ENCODE measurements at regions not wholly inside any gene's neighbourhood (a gene's known extent, or its start where the extent isn't known, plus 50 kb on each side); places are given as distances from the start of the nearest gene placed in this dataset.
"Not testable (repeated sequence)": the region's sequence is repeated elsewhere in the genome, so short reads cannot be mapped to it uniquely, and the experiment has no call there.

DNA sequence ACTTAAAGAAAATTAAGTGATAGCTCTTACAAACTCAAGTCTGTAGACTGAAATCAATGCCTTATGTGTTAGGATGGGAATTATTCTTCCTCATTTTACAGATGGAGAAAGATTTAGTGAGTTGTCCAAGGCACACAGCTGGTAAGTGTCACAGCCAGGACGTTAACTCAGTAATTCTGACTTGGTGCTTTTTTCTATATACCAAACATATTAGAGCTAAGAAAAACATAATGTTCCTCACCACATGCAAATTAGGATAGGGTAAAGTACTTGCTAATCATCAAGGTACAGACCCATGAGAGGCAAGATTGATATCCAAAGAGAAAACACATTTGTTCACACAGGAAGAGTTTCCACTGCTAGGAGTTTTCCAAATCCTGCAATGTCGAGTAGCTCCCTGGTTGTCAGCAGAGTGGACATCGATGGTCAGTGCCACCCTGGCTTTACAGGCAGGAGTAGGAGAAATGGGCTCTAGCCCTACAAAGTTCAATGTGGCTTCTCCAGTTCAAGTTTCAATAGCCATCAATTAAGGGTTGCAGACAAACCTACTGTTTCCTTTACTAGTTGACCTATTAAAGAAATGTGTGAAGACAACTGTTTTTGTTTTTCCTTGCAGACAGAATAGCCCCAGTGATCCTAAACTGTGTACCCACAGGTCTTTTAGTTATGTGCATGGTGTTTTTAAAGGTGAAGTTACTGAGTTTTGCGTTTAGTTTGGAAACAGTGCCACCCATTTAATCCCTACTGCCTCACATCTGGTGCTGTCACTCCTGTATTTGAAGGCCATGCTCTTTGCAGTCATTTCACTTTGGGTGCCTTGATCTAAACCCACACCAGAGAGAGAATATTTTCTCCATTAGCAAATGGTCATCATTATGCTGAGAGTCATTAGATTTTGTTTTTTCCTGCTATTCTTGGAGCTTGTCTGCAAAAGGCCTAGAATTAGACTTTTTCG is 460.8 kb upstream of the SMARCA2 start:
- no peak for DNase-seq (ENCODE audit: low read depth in 2 of 2)

DNA sequence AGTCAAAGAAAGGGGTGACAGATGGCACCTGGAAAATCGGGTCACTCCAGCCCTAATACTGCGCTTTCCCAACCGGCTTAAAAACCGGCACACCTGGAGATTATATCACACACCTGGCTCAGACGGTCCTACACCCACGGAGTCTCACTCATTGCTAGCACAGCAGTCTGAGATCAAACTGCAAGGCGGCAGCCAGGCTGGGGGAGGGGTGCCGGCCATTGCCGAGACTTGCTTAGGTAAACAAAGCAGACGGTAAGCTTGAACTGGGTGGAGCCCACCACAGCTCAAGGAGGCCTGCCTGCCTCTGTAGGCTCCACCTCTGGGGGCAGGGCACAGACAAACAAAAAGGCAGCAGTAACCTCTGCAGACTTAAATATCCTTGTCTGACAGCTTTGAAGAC is 456.5 kb upstream of the SMARCA2 start:
- not testable (repeated sequence) for DNase-seq (ENCODE audit: low read depth in 2 of 2)

DNA sequence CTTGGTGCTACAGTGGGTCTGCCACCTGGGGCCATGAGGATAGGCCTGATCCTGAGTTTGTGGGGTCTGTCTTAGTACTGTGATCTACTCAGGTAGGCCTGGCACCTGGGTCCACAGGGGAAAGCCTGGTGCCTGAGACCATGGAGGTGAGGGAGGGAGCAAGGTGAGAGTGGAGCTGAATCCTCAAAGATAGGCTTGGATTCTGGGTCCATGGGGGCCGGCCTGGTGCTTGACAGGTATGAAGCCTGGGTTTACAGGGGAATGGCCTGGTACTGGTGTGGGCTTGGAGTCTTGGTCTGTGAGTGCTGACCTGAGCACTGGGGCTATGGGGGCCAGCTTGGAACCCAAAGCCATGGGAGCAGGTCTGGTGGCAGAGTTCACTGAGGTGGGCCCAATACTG is 439.2 kb upstream of the SMARCA2 start:
- DNase-seq (ENCODE audit: low read depth in 2 of 2) = no peak

DNA sequence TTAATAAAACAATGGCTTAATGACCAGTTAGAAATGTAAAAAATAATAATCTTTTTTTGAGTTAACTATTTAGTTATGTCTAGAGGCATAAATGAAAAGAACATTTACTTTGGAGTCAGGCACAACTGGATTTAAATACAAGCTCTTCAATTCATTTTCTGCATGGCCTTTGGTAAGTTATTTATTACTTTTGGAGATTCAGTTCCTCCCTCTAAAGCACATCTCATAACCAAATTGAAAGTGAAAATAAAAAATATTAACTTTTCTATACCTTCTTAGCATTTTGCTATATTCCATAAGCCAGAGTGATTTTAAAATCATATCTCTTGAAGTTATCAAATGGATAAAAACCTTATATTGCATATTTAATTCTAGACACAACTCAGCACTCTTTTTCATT is 434.9 kb upstream of the SMARCA2 start:
- DNase-seq (ENCODE audit: low read depth in 2 of 2) = no peak

GRCh38 chr9:1581926-1582325 is 433.2 kb upstream of the SMARCA2 start:
- DNase-seq (ENCODE audit: low read depth in 2 of 2) = no peak

DNA sequence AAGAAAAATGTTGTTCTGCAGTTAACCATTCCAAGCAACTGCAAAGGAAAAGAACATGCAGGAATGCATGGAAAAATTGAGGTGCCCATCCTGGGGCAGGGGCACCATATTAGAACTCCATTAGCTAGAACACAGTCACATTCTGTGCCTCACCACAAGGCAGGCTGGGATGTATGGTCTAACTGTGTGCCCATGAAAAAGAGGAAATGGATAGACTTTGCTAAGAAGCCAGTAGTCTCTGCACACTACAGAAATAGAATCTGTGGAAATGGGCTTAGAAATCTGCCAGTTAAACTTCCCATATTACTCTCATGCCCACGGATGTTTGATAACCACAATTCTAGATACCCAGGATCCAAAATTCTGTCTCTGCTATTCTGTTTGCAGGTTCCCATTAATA is 423.8 kb upstream of the SMARCA2 start:
- DNase-seq (ENCODE audit: low read depth in 2 of 2) = no peak

GRCh38 chr9:1598270-1598669 is 416.9 kb upstream of the SMARCA2 start:
- no peak for DNase-seq (ENCODE audit: low read depth in 2 of 2)

DNA sequence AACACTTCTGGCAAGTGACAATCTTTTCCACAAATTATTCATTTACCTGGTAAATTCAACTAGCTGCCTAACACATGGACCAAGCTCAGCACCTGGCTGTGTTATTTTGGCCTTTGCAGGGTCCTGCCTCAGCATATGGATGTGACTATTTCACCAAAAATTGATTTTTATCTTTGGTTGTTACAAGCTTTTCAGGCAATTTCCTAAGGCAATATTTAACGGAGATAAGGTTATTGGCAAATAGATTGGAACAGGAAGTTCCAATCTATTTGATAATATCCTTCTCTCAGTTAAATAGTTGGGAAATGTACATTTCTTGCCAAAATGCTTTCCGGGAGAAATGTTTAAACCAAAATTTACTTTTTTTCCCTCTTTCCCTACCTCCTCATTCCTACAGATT is 415.2 kb upstream of the SMARCA2 start:
- DNase-seq (ENCODE audit: low read depth in 2 of 2) = no peak

DNA sequence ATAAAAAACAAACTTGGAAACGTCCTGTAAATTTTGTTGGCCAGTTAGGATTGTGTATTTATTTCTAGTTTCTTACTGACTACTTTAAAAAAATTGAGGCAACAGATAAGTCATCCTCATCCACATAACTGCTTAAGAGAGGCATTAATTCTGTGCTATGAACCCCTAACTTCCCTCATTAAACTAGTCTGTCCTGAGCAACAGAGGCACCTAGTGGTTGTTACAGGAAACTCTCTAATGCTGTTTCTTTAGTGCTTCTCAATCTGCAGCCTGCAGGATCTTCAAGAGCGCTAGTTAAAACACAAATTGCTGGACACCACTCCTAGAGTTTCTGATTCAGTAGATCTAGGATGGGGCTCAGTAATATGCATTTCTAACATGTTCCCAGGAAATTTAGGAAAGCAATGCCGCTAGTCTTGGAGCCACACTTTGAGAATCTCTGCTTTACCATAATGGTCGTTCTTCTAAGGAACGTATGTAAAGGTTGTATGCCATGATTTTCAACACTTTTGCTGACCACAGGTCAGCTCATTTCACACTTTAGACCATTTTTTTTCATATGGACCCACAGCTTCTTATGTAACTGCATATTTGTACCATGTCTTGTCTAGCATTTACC is 410.1 kb upstream of the SMARCA2 start:
- no peak for DNase-seq (ENCODE audit: low read depth in 2 of 2)

- no peak for DNase-seq (ENCODE audit: low read depth in 2 of 2)
Observed at GRCh38 chr9:1606253-1606652, 408.9 kb upstream of the SMARCA2 start.

- DNase-seq (ENCODE audit: low read depth in 2 of 2) = no peak
Observed at GRCh38 chr9:1612886-1613285, 402.3 kb upstream of the SMARCA2 start.

- no peak for DNase-seq (ENCODE audit: low read depth in 2 of 2)
Observed at GRCh38 chr9:1617419-1617818, 397.7 kb upstream of the SMARCA2 start.

DNA sequence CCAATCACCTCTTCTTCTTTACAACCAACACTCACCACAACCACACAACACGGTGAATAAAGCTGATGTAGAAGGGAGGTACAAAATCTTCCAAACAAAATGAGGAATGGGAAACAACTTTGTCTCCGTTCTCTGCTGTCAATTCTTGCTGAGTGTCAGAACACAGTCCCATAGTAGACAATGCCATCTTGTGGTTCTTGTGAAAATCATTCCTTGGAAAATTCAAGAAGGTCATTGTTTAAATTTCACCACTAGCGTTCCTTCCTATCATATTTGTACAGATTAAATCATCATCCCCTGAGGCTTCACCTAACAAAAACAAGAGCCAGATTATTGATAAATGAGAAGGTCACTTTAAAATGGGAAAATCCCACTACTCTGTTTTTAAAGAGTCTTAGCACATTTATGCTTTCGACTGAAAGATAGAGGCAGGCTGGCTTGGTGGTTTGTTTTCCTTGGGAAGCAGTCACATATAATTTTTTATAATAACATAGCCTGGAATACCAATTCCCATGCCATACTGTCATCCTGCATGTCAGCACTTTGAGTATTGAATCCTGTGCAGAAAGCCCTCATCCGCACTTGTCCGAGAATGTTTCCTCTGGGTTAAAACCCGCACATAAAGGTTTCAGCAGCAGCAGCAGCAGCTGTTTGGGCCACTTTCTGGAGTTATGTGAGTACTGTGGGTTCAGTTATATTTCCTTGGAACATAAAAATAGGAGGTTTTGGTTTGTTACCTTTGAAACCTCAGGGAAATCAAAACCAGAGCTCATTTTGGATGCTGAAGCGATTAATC is 395.0 kb upstream of the SMARCA2 start:
- DNase-seq (ENCODE audit: low read depth in 2 of 2) = no peak

DNA sequence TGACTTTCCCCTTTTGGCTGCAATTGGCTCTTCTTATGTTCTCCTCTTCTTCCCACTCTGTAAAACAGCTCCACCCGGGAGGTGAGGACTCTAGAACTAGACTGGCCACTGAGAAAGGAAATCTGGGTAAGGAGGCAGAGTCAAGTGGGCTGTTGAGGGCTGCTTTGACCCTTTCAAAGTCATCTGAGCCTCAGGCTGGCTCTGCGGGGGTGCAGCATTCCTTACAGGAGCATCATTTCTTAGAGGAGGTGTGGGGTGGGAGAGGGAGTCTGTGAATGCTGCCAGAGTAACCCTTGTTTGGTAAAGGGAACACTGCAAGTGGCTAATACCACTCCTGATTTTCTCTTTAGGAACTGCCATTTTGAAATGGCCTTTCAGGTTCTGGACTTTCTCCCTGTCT is 377.7 kb upstream of the SMARCA2 start:
- DNase-seq (ENCODE audit: low read depth in 2 of 2) = no peak

DNA sequence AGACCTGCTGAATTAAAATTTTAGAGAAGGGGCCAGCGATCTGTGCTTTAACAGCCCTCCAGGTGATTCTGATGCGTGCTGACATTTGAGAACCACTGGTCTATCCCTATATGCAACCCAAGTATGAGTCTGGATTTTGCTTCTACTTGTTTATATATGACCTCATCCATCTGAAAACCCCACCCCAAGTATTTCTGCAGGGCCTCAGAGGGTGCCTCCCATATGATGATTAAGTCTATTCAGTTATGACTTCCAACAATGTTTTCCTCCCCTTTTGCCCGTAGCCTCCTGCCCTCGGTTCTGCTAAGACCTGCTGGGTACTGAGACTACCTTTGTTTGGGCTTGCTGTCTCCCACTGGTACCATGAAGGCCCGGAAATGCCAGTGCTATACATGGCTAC is 376.0 kb upstream of the SMARCA2 start:
- DNase-seq (ENCODE audit: low read depth in 2 of 2) = no peak

DNA sequence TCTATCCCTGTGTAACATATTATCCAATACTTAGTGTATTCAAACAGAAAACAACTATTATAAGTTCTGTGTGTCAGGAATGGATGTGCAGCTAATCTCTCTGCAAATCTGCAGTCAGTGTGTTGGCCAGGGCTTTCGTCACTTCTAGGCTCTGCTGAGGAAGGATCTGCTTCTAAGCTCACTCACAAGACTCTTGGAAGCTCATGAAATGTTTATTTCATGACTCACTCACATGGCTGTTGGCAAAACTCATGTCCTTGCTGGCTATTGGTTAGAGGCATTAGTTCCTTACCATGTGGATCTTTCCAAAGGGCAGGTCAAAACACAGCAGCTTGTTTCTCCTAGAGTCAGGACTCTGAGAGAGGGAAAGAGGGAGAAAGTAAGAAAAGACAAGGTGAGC is 367.4 kb upstream of the SMARCA2 start:
- DNase-seq (ENCODE audit: low read depth in 2 of 2) = no peak

DNA sequence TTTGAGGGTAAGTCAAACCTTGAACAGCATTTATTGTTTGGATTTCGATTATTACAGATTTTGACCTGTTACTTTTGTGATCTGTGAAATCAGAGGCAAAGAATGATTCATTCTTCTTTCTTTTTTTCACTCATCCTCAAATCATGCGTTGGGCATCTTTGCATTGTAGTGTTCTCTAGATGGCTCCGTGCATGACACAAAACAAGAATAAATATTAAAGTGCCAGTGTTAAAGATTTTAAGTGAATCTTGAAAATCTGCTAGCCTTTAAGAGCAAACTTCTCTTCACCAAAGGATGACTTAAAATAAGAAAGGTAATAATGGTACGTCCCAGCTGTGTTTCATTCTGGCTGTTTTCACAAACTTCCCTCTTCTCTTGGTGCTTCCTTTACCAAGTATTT is 361.9 kb upstream of the SMARCA2 start:
- no peak for DNase-seq (ENCODE audit: low read depth in 2 of 2)

- no peak for DNase-seq (ENCODE audit: low read depth in 2 of 2)
Observed at GRCh38 chr9:1658661-1659362, 356.3 kb upstream of the SMARCA2 start.

- no peak for DNase-seq (ENCODE audit: low read depth in 2 of 2)
Observed at GRCh38 chr9:1659363-1659690, 355.8 kb upstream of the SMARCA2 start.

GRCh38 chr9:1668441-1668840 is 346.7 kb upstream of the SMARCA2 start:
- no peak for DNase-seq (ENCODE audit: low read depth in 2 of 2)

DNA sequence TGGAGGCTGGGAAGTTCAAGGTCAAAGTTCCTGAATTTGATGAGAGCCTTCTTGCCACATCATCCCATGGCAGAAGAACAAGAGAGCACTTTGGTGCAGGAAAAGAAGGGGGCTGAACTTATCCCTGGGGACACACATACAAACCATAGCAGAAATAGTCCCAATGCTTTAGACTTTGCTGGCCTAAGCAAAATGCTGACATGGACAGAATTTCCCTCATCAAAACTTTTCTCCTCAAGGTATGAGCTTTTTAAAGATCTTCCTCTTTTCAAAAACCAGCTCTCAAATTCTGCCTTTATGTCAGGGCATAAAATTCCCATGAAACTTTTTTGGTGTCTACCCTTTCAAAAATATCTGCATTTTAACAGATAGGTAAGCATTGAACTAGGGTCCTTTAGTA is 341.8 kb upstream of the SMARCA2 start:
- no peak for DNase-seq (ENCODE audit: low read depth in 2 of 2)

DNA sequence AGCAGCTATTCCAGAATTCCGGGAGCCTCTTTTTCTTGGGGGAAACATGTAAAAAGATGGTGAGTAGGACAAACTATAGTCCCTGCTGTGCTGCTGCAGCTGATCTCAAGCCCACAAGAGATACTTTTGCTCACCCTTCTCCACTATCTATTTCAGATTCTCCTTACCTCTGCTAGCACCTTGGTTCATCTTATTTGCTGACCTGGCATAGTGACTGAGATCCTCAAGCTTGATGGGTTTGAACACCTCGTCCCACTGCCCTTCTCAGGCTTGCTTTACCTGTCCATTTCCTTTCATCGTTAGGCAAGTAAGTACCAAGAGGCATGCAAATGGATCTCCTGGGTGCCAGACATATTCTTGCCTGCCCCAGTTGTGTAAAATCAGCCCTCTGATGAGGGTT is 338.4 kb upstream of the SMARCA2 start:
- no peak for DNase-seq (ENCODE audit: low read depth in 2 of 2)
